Prostate gland (tissue), 2 donors: ENCODE measurements at regions not wholly inside any gene's neighbourhood (a gene's known extent, or its start where the extent isn't known, plus 50 kb on each side); places are given as distances from the start of the nearest gene placed in this dataset.

Experiments
- DNase-seq: peaks from one replicate; pipeline ENCODE4 v3.0.0-alpha.2; 2019; ENCODE audit warnings: low spot score
- H3K27ac ChIP-seq, 2 donors: fragments of 200-600 bp; sonication (generic); 2 replicates each; pipeline ENCODE4 v1.5.1; 2017 to 2019
- H3K27me3 ChIP-seq: fragments of 200-600 bp; sonication (generic); replicated peaks from 2 replicates; pipeline ENCODE4 v1.5.1; 2019; ENCODE audit not compliant: insufficient read depth
- H3K36me3 ChIP-seq, 2 donors: fragments of 200-600 bp; sonication (generic); 1 replicate in 1 of 2; 2 replicates in 1 of 2; pipeline versions ENCODE4 v1.5.1 to v1.8.1; 2017 to 2019
- H3K4me1 ChIP-seq: fragments of 200-600 bp; sonication (generic); replicated peaks from 2 replicates; pipeline ENCODE4 v1.5.1; 2019
- H3K4me3 ChIP-seq, 2 donors: fragments of 200-600 bp; sonication (generic); 2 replicates each; pipeline ENCODE4 v1.5.1; 2017 to 2019
- H3K9me3 ChIP-seq: fragments of 200-600 bp; sonication (generic); 2 replicates; pipeline ENCODE4 v1.5.1; 2017
- POLR2A ChIP-seq: fragments of 450-650 bp; IDR thresholded peaks from one replicate; pipeline ENCODE4 v1.6.1; 2016; ENCODE audit warnings: antibody characterized with exemption, mild to moderate bottlenecking
- POLR2AphosphoS5 ChIP-seq: sonication (generic); formaldehyde crosslinking; IDR thresholded peaks from one replicate; pipeline ENCODE4 v1.6.1; 2017; ENCODE audit warnings: antibody characterized with exemption
- WGBS: methylation state at CpG from one replicate; pipeline ENCODE4 v1.1.5; 2018; 5-methylcytosine and 5-hydroxymethylcytosine counted together
- intact Hi-C: fragments of 100-400 bp; cut with DNase I; formaldehyde crosslinking; loops from one replicate; pipeline ENCODE4 v1.14.2; 2022
- TF ChIP-seq, protein P1 (sequence below), 4 experiments: fragments of 200-600 bp in 2 of 4; fragments of 450-650 bp in 2 of 4; sonication (generic) in 2 of 4; IDR thresholded peaks; 1 replicate in 3 of 4; 2 replicates in 1 of 4; pipeline ENCODE4 v1.5.1; 2016 to 2019; ENCODE audit warnings: antibody characterized with exemption in 4 of 4, mild to moderate bottlenecking in 2 of 4, moderate library complexity in 2 of 4

DNA sequence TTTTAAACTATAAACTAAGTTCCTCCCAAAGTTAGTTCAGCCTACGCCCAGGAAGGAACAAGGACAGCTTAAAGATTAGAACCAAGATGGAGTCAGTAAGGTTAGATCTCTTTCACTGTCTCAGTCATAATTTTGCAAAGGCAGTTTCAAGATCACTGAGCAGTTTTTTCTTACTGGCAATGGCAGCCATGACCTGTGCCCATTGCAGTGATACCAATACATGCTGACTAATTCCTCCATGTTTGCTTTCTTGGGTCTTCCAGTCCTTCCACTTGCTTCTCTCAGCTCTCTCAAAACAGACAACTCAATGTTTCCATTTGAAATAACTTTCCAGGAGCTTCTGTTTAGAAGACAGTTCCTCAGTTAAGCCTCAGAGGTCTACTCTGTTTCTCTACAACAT is 79.5 kb downstream of the PCDH18 start:
- no peak for TF ChIP-seq POLR2A
- TF ChIP-seq, protein P1, sequence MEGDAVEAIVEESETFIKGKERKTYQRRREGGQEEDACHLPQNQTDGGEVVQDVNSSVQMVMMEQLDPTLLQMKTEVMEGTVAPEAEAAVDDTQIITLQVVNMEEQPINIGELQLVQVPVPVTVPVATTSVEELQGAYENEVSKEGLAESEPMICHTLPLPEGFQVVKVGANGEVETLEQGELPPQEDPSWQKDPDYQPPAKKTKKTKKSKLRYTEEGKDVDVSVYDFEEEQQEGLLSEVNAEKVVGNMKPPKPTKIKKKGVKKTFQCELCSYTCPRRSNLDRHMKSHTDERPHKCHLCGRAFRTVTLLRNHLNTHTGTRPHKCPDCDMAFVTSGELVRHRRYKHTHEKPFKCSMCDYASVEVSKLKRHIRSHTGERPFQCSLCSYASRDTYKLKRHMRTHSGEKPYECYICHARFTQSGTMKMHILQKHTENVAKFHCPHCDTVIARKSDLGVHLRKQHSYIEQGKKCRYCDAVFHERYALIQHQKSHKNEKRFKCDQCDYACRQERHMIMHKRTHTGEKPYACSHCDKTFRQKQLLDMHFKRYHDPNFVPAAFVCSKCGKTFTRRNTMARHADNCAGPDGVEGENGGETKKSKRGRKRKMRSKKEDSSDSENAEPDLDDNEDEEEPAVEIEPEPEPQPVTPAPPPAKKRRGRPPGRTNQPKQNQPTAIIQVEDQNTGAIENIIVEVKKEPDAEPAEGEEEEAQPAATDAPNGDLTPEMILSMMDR (IDR thresholded peaks at IDR 0.05): no peak
- H3K27me3 ChIP-seq: no peaks in the 10 kb centered on the region
- H3K4me3 ChIP-seq: no peak overlapping the region
- no peaks in the 10 kb centered on the region for H3K9me3 ChIP-seq
- no peaks in the 10 kb centered on the region for H3K4me1 ChIP-seq
- no peaks in the 10 kb centered on the region for H3K36me3 ChIP-seq
- intact Hi-C loops: no loop called here
- no peak for DNase-seq
- 95% methylated on average over 1 of the region's 1 CpG for WGBS
- no peak overlapping the region for H3K27ac ChIP-seq

DNA sequence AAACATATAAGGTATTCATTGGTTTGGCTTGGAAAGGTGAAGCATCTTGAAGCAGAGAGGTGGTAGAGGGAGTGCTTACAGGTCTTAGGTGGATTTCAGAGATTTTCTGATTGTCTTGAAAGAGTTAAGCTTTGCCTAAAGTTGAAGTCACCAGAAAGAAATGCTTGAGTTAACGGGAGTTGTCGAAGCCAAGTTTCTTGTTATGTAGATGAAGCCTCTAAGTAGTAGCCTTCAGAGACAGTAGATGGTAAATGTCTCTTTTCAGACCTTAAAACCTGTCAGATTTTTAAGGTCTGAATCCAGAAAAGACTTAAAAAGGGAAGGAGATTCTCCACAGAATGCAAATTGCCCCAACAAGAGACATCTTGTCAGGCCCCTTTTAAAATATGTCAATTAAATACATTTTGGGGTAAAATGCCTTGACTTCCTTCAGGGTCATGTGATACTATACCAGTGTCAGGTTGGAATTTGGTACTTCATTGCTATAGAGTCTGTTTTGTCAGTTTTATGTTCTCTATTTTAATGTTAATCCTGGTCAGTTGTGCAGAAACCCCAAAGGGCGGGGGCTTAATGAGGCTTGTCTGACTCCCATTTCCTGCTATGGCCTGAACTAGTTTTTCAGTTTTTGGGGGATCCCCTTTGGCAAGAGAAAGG is 81.0 kb downstream of the PCDH18 start:
- WGBS: 55% methylated on average over 3 of the region's 3 CpGs
- TF ChIP-seq, protein P1 (IDR thresholded peaks at IDR 0.05): no peak
- TF ChIP-seq POLR2AphosphoS5: no peak
- no peak for TF ChIP-seq POLR2A

DNA sequence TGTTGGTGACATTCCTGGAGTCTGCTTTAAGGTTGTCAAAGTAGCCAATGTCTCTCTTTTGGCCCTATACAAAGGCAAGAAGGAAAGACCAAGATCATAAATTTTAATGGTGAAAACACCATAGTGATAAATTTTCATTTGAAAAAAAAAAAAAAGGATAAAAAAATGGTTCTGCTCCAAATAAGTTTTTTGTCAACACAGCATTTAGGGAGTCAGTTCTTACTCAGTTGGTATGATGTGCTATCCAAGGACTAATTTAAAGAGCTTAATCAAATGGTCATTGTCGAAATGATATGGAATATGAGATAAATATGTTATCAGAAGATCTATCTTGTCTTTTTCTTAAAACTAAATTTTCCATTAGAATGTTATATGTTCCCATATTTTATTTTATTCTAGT is 83.9 kb downstream of the PCDH18 start:
- H3K4me3 ChIP-seq: no peak overlapping the region
- intact Hi-C loops: no loop called here
- no peak for DNase-seq
- H3K9me3 ChIP-seq: no peaks in the 10 kb centered on the region
- H3K4me1 ChIP-seq: no peaks in the 10 kb centered on the region
- no peak overlapping the region for H3K27ac ChIP-seq
- H3K36me3 ChIP-seq: no peaks in the 10 kb centered on the region
- no peaks in the 10 kb centered on the region for H3K27me3 ChIP-seq
- 95% methylated on average over 1 of the region's 1 CpG for WGBS
- TF ChIP-seq, protein P1 (IDR thresholded peaks at IDR 0.05): no peak
- no peak for TF ChIP-seq POLR2AphosphoS5
- no peak for TF ChIP-seq POLR2A

More for the DNA sequence above, 81.0 kb downstream of the PCDH18 start:
- no peaks in the 10 kb centered on the region for H3K27me3 ChIP-seq
- no peaks in the 10 kb centered on the region for H3K4me1 ChIP-seq
- DNase-seq: no peak
- H3K36me3 ChIP-seq: no peaks in the 10 kb centered on the region
- intact Hi-C loops: no loop called here
- H3K9me3 ChIP-seq: no peaks in the 10 kb centered on the region
- no peak overlapping the region for H3K27ac ChIP-seq
- H3K4me3 ChIP-seq: no peak overlapping the region

DNA sequence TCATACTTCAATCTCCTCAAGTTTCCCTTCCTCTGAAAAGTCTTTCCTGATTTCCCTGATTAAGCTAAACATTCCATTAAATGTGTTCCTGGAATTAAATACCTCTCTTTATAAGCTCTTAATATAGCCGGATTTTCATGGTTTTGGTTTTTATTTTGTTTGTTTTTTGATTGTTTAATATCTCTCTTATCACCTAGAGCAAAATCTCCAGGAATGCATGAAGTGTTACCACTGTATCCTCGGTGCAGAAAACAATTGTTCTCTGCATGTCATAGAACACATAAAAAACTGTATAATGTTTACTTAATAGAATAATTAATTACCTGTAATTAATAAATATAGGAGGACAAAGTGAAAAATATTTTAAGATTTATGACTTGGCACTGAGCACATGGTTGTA is 86.2 kb downstream of the PCDH18 start:
- no peak for DNase-seq
- Histone ChIP-seq H3K9me3 (no peaks in the 10 kb centered on the region), H3K27ac (no peak overlapping the region), H3K36me3 (no peaks in the 10 kb centered on the region), H3K4me1 (no peaks in the 10 kb centered on the region), H3K4me3 (no peak overlapping the region), H3K27me3 (no peaks in the 10 kb centered on the region)
- TF ChIP-seq, protein P1 (IDR thresholded peaks at IDR 0.05): no peak
- TF ChIP-seq POLR2A: no peak
- TF ChIP-seq POLR2AphosphoS5: no peak
- WGBS: 20% methylated on average over 2 of the region's 2 CpGs
- intact Hi-C loops: no loop called here

DNA sequence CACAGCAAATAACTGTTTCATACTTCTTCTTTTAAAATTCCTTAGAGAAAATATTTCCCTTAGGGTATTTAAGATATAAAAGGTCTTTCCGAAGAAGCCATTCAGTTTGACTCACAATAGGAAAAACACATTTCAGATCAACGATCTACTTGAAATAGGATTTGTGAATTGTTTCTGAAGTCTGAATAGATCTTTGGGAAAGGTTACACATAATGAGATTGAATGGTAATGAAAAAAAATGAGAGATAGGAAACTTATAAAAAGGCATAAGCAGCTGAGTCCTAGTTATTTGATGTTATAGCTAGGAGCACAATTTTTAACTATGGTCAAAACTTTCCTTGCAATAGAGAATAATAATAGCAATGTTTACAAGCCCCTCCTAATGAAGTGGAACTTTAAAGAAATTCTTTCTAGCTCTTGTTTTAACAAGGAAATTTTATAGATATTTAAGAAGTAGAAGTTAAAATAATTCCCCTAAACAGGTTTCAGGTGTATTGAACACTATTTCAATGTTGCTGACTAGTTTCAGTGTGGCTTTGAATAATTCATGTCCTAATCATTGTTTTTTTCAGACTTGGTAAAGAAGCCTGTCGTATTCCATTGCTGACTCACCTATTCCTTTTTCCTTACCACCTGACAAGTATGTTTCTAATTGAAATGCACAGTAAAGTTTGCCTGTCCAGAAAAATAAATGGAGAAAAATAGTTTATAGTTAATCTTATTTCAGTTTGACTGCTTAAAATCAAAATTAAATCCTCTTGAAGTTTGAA is 89.1 kb downstream of the PCDH18 start:
- Histone ChIP-seq H3K27me3 (no peaks in the 10 kb centered on the region), H3K4me3 (no peak overlapping the region), H3K9me3 (no peaks in the 10 kb centered on the region), H3K27ac (no peak overlapping the region), H3K4me1 (no peaks in the 10 kb centered on the region), H3K36me3 (no peaks in the 10 kb centered on the region)
- TF ChIP-seq, protein P1 (IDR thresholded peaks at IDR 0.05): no peak
- TF ChIP-seq POLR2A: no peak
- DNase-seq: no peak
- intact Hi-C loops: no loop called here
- WGBS: 72% methylated on average over 3 of the region's 3 CpGs
